Coronary artery (tissue), 2 donors: ENCODE measurements at regions not wholly inside any gene's neighbourhood (a gene's known extent, or its start where the extent isn't known, plus 50 kb on each side); places are given as distances from the start of the nearest gene placed in this dataset.

Experiments used
- DNase-seq: peaks from one replicate; pipeline ENCODE4 v3.0.0-alpha.2; 2017; ENCODE audit warnings: low spot score
- H3K27ac ChIP-seq, 2 donors: fragments of 200-600 bp; sonication (generic); one replicate each; pipeline ENCODE4 v1.5.1; 2016 to 2019
- H3K4me3 ChIP-seq: fragments of 200-600 bp; sonication (generic); 2 replicates; pipeline ENCODE4 v1.5.1; 2016; ENCODE audit warnings: mild to moderate bottlenecking, moderate library complexity
- TF ChIP-seq, protein P1 (sequence below): fragments of 200-600 bp; sonication (generic); IDR thresholded peaks from one replicate; pipeline ENCODE4 v1.5.1; 2019; ENCODE audit warnings: antibody characterized with exemption

DNA sequence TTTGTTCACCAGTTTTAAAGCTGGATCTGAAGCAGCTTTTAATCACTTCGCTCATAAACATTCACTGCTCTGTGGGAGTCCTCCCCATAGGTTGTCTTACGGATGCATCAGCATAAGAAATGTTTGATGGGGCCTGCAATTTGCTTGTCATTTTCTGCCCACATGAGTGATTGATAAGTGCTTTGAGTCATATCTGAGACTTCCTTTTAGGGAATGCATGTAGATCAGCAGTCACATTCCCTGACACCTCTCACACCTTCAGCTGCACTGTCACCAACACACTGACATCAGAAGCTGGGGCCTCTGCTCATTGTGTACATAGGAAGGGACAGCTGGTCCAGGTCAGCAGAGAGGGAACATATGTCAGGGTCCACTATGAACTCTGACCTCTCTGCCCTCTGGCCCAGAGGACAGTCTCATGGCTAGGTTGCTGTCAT lies 84.1 kb upstream of the SPATA31D4 start:
- TF ChIP-seq, protein P1, sequence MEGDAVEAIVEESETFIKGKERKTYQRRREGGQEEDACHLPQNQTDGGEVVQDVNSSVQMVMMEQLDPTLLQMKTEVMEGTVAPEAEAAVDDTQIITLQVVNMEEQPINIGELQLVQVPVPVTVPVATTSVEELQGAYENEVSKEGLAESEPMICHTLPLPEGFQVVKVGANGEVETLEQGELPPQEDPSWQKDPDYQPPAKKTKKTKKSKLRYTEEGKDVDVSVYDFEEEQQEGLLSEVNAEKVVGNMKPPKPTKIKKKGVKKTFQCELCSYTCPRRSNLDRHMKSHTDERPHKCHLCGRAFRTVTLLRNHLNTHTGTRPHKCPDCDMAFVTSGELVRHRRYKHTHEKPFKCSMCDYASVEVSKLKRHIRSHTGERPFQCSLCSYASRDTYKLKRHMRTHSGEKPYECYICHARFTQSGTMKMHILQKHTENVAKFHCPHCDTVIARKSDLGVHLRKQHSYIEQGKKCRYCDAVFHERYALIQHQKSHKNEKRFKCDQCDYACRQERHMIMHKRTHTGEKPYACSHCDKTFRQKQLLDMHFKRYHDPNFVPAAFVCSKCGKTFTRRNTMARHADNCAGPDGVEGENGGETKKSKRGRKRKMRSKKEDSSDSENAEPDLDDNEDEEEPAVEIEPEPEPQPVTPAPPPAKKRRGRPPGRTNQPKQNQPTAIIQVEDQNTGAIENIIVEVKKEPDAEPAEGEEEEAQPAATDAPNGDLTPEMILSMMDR, result no peak
- no peak for DNase-seq
- Histone ChIP-seq H3K4me3 (no peak overlapping the region), H3K27ac (peak overlapping the region in 1 of 2 donors; percentile 1)

DNA sequence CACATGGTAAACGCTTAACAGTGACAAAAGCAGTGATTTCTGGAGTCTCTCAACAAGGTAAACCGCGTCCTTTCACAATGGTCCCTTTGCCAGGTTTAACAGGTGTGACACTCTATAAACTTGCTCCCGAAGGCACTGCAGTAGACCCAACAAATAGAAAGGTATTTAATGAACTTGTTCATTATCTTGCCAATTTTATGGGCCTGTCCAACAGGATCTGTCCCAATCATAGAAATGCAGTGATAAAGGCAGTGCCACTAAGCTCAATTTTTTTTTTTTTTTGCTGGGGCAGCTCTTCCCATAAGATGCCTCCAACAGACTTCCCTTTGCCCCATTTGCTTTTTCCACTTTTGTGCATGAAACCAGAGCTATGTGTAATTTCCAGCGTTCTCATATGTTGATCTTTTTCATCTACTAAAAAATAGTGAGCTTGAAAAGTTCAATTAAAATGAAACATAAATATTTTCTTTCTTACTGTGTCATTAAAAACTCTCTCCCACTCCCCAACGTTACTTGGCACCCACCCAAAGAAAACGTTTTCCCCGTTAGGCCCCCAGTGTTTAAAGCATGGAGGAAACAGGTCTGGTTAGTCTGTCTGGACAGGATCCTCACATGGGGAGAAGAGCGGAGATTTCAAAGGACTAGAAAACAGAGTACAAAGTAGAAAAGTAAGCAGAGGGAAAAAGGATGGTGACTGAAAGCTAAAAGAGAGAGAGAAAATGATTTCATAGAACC lies 80.9 kb upstream of the SPATA31D4 start:
- Histone ChIP-seq H3K27ac (no peak overlapping the region), H3K4me3 (no peak overlapping the region)
- TF ChIP-seq, protein P1, result no peak
- DNase-seq, result no peak

DNA sequence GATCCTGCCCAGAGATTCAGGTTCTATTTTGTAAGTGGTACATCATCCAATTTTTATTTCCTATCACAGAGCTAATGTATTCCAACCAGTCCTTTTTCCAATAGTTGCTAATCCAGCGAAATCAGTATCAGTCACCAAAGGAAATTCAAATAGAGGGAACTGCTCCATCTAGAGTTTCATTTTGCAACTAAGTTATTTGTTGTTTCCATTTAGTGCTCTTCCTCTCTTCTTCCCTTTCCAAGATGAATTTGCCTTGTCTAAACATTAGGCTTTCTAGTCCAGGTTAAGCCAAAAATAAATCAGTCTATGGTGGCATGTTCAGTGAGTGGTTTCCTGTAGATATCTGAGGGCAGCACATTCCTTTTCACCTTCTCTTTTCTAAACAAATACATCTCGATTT lies 79.8 kb upstream of the SPATA31D4 start:
- no peak overlapping the region for H3K27ac ChIP-seq
- TF ChIP-seq, protein P1, result peak; percentile 25
- no peak overlapping the region for H3K4me3 ChIP-seq
- DNase-seq, result no peak

DNA sequence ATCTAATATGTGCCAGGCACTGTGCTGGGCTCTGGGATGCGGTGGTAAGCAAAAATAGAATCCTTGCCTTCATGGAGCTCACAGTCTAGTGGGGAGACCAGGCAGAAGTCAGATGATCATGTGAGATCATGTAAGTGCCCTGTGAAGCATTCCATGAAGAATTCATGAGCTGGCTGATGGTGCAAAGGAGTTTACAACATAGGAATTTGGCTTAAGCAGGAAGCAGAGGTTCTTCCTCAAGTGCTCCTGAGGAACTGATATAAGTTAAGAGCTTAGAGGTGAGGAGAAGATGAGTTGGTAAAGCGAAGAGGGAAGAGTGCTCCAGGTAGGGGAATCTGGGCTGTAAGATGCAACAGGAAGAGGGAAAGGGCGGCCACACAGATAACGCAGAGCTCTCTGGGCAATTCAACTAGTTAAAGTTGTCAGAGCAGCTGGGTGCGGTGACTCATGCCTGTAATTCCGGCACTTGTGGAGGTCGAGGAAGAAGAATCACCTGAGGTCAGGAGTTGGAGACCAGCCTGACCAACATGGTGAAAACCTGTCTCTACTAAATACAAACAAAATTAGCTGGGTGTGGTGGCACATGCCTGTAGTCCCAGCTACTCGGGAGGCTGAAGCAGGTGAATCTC lies 78.5 kb upstream of the SPATA31D4 start:
- Histone ChIP-seq H3K27ac (no peak overlapping the region), H3K4me3 (no peak overlapping the region)
- TF ChIP-seq, protein P1, result no peak
- DNase-seq, result no peak

DNA sequence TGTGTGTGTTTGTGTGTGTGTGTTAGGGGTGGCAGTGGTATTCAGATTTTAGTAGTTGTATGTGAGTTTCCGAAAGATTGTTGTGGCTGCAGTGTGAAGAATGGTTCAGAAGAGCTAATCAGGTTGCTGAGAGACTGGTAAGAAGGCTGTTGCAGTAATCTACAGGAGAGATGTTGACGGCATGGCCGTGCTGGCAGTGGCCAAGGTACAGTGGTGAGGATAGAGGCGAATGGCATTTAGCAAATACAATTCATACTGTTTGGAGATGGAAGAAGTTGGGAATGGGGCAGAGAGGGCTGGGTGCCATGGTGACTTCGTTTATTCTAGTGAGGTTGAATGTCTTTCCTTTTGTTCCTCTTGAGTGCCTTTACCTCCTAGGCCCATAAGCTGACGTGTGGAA lies 77.5 kb upstream of the SPATA31D4 start:
- Histone ChIP-seq H3K27ac (no peak overlapping the region), H3K4me3 (no peak overlapping the region)
- DNase-seq, result no peak
- TF ChIP-seq, protein P1, result no peak

DNA sequence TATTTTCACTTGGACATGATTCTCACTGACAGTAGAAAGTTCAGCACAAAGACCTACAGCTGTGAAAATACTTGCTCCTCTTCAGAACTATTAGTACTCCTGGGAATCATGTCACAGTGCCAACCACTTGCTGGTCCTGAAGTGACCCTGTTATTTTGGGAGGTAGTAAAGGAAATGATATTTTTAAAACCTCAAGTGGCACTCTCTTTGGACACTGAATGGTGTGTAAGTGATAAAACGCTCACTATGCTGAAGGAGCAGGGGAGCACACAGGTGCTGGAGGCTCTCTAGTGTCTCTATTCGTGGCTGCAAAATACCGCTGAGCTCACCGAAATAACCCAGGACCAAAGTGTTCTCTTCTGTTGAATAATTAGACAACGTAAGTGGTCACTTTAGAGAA lies 76.9 kb upstream of the SPATA31D4 start:
- TF ChIP-seq, protein P1, result no peak
- H3K27ac ChIP-seq, result no peak overlapping the region
- no peak for DNase-seq
- H3K4me3 ChIP-seq, result no peak overlapping the region

DNA sequence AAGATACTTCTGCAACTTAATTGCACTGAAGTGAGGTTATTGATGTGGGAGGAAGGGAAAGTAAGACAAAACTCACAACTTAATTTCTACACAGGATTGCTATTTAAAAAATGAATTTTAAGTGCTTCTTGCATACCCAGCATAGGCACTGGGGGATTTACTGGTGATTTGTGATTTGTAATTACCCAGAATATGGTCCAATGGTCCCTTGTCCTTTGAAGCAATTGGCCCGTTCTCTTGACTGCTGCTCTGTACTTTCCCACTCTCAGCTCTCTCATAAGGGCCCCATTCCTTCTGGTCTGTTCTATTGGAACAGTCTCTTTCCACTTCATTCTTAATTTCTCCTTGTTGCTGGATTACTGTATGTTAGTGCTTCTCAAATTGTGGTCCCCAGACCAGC lies 75.4 kb upstream of the SPATA31D4 start:
- TF ChIP-seq, protein P1, result no peak
- no peak overlapping the region for H3K27ac ChIP-seq
- no peak for DNase-seq

More for the DNA sequence above, 75.4 kb upstream of the SPATA31D4 start:
- no peak overlapping the region for H3K4me3 ChIP-seq
